Medulla oblongata (tissue), 1 donor: ENCODE measurements at regions not wholly inside any gene's neighbourhood (a gene's known extent, or its start where the extent isn't known, plus 50 kb on each side); places are given as distances from the start of the nearest gene placed in this dataset.
"Not testable (repeated sequence)": the region's sequence is repeated elsewhere in the genome, so short reads cannot be mapped to it uniquely, and the experiment has no call there.

ENCODE experiments used
- DNase-seq: peaks from one replicate; pipeline ENCODE4 v3.0.0-alpha.2; 2015; ENCODE audit errors: extremely low spot score

DNA sequence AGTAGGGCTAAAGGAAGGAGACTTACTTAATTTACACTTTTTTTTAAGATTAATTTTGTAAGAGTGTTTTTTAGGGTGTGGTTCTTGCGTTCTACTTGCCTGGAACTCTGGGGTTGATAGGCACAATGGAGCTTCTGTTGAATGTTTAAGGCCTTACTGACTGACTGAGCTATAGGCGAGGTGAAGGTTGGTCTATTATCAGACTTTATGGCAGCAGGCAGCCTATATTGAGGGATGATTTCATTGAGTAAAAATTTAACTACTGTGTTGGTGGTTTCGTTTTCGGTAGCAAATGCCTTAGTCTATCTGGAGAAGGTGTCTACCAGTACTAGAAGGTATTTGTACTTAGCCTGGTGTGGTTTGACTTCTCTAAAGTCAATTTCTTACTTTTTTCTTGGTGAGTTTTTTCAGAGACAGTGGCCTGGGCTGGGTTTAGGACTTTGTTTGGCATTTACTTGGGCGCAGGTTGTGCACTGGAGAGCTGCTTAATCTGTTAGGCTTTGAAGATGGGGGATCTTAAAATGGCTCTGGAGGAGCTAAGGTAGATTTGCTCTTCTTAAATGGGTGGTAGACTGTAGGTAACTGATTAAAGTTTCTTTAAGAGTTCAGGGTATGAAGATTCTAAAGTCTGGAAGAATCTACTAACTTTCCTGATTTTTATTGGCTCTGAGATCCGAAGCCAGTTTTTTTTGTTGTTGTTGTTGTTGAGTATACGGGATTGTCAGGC, 164.5 kb upstream of the CCZ1B start:
- not testable (repeated sequence) for DNase-seq

GRCh38 chr7:6991169-6991611, 165.1 kb upstream of the CCZ1B start:
- not testable (repeated sequence) for DNase-seq

DNA sequence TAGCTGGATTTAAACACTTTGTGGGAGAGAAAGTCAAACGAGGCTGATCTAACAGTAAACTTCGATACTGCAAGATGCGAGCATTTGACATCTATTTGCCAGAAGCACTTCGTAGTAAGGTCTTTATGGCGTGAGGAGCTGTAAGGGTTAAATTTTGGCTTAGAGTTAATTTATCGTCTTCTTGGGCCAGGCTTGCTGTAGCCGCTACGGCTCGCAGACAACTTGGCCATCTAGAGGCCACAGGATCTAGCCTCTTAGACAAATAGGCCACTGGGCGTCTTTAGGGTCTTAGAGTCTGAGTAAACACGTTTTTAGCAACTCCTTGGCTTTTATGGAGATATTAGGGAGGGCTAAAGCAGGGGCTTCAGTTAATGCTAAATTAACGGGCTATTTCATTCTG, 165.6 kb upstream of the CCZ1B start:
- not testable (repeated sequence) for DNase-seq

GRCh38 chr7:6992133-6992532, 166.1 kb upstream of the CCZ1B start:
- DNase-seq = not testable (repeated sequence)

- DNase-seq = not testable (repeated sequence)
These were observed 169.0 kb upstream of the CCZ1B start for GRCh38 chr7:6995026-6995425.

- not testable (repeated sequence) for DNase-seq
These were observed 169.6 kb upstream of the CCZ1B start for GRCh38 chr7:6995493-6996289.

- DNase-seq = not testable (repeated sequence)
These were observed 173.1 kb upstream of the CCZ1B start for GRCh38 chr7:6999067-6999666.

DNA sequence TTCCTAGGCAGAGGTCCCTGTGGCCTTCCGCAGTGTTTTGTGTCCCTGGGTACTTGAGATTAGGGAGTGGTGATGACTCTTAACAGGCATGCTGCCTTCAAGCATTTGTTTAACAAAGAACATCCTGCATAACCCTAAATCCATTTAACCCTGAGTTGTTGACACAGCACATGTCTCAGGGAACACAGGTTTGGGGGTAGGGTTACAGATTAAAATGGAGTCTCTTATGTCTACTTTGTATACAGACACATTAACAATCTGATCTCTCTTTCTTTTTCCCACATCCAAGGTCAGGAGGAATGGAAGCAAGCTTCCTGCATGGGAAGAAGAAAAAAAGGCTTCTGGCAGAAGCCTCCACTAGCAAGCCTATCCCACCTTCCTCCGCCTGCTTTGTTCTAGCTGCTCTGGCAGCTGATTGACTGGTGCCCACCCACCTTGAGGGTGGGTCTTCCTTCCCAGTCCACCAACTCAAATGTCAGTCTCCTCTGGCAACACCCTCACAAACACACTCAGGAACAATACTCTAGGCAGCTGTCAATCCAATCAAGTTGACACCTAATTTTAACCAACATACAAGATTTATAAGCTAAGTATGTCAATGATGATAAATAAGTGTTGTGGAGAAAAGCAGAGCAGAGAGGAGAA, 176.5 kb upstream of the CCZ1B start:
- DNase-seq = no peak

DNA sequence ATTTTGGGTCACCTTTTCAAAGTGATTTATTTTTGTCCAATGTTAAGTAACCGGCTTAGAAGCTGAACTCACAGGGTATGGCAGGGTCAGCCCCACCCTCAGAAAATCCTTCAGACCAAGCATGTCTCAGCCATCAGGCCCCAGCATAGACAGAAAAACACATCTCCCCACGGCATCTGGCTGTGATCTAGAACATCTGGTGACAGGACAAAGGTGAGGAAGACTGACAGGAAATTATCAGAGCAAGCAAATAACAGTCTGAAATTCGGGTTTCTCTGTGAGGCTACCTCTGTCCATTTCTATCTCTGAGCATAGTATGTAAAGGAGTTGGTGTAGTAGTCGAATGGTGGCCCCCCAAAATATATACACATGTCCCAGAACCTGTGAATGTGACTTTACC, 177.0 kb upstream of the C1GALT1 start:
- no peak for DNase-seq

DNA sequence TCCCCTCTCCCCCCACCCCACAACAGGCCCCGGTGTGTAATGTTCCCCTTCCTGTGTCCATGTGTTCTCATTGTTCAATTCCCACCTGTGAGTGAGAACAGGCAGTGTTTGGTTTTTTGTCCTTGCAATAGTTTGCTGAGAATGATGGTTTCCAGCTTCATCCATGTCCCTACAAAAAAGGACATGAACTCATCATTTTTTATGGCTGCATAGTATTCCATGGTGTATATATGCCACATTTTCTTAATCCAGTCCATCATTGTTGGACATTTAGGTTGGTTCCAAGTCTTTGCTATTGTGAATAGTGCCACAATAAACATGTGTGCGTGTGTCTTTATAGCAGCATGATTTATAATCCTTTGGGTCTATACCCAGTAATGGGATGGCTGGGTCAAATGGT, 176.4 kb upstream of the C1GALT1 start:
- not testable (repeated sequence) for DNase-seq

GRCh38 chr7:7011241-7011640, 171.1 kb upstream of the C1GALT1 start:
- not testable (repeated sequence) for DNase-seq

DNA sequence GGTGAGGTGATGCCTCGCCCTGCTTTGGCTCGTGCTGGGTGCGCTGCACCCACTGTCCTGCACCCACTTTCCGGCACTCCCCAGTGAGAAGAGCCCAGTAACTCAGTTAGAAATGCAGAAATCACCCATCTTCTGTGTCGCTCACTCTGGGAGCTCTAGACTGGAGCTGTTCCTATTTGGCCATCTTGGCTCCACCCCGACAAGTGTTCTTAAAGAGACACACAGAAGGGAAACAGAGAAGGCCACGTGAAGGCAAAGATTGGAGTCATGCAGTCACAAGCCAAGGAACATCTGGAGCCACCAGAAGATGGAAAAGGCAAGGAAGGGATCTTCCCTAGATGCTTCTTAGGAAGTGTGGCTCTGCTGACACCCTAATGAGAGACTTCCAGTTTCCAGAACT, 170.6 kb upstream of the C1GALT1 start:
- not testable (repeated sequence) for DNase-seq

GRCh38 chr7:7014827-7015595, 167.3 kb upstream of the C1GALT1 start:
- peak; percentile 4 for DNase-seq

GRCh38 chr7:7017707-7018280, 164.6 kb upstream of the C1GALT1 start:
- no peak for DNase-seq

DNA sequence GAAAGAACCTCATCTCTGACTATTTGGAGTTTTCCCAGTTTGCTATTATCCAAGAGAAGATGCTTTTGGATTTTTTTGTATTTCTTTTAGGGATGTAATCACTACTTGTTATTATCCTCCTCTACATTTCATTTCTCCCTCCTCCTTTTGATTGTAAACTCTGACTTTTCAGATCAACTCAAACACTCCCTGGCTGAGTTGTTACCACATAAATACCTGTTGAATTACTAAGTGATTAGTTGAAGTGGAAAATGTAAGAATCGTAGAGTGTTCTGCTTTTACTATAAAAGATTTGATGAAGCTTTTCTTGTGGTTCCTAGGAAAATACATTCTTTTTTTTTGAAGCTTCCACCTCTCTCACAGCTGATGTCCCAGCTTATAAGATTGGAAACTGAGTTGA, 164.1 kb upstream of the C1GALT1 start:
- no peak for DNase-seq

DNA sequence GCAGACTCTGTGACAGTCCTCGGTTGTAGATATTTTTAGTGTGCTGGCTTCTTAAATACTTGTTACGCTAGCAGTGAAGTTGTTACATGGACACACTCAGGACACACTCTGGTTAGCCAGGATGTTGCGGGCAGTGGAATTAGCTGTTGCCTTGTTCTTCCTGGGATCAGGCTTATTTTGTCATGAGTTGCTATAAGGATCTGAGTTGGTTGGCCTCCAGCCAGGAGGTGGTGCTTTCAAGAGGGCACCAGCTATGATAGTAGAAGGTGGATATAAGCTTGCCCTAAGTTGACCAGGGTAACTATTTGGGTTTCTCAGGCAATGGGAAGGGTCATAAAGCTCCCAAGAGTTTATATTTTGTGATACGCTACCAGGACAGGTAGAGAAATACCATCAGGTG, 150.1 kb upstream of the C1GALT1 start:
- DNase-seq = no peak

GRCh38 chr7:7035851-7036250, 146.5 kb upstream of the C1GALT1 start:
- DNase-seq = no peak

DNA sequence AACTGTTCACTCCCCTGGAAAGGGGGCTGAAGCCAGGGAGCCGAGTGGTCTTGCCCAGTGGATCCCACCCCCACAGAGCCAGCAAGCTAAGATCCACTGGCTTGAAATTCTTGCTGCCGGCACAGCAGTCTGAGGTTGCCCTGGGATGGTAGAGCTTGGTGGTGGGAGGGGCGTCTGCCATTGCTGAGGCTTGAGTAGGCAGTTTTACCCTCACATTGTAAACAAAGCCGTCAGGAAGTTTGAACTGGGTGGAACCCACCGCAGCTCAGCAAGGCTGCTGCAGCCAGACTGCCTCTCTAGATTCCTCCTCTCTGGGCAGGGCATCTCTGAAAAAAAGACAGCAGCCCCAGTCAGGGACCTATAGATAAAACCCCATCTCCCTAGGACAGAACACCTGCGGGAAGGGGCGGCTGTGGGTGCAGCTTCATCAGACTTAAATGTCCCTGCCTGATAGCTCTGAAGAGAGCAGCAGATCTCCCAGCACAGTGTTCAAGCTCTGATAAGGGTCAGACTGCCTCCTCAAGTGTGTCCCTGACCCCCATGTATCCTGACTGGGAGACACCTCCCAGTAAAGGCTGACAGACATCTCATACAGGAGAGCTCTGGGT, 140.0 kb upstream of the C1GALT1 start:
- DNase-seq = not testable (repeated sequence)

GRCh38 chr7:7044806-7045205, 137.5 kb upstream of the C1GALT1 start:
- DNase-seq = no peak

DNA sequence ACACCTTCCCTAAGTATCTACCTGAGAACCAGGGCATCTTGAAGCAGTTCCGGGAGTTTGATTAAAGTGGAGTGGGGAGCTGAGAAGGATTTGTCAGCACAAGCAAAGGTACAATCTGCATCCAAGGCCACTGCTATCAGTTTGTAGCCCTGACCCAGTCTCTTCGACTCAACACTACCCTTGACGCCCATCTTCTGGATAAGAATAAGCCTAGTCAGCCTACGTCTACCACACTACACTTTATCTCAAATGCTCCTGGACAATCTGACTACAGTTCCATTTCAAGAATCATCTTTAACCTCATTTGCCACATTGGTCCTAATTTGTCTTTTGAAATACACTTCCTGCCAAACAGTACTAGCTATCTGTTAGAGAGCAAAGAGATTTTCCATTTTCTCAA, 134.1 kb upstream of the C1GALT1 start:
- no peak for DNase-seq
